Duodenal mucosa (tissue), 2 donors: ENCODE measurements at regions not wholly inside any gene's neighbourhood (a gene's known extent, or its start where the extent isn't known, plus 50 kb on each side); places are given as distances from the start of the nearest gene placed in this dataset.
"Not testable (repeated sequence)": the region's sequence is repeated elsewhere in the genome, so short reads cannot be mapped to it uniquely, and the experiment has no call there.

Experiments used
- H3K27ac ChIP-seq: one replicate; pipeline ENCODE4 v1.7.0; 2013; ENCODE audit warnings: low read depth, low read length
- H3K27me3 ChIP-seq, 2 donors: one replicate each; pipeline ENCODE4 v1.7.0; 2013; ENCODE audit warnings: low read length in 2 of 2, control low read depth in 1 of 2; ENCODE audit not compliant: insufficient read depth in 2 of 2, control insufficient read depth in 1 of 2
- H3K36me3 ChIP-seq, 2 donors: one replicate each; pipeline ENCODE4 v1.7.0; 2013; ENCODE audit warnings: low read length in 2 of 2, control low read depth in 1 of 2; ENCODE audit not compliant: insufficient read depth in 2 of 2, control insufficient read depth in 1 of 2
- H3K4me1 ChIP-seq, 2 donors: one replicate each; pipeline ENCODE4 v1.7.0; 2013; ENCODE audit warnings: low read length in 2 of 2, control low read depth in 1 of 2; ENCODE audit not compliant: insufficient read depth in 2 of 2, control insufficient read depth in 1 of 2
- H3K4me3 ChIP-seq, 2 donors: one replicate each; pipeline ENCODE4 v1.7.0; 2013; ENCODE audit warnings: low read length in 2 of 2, low read depth in 1 of 2
- H3K9ac ChIP-seq, 2 donors: one replicate each; pipeline ENCODE4 v1.7.0; 2013; ENCODE audit warnings: low read length in 2 of 2, low read depth in 1 of 2
- H3K9me3 ChIP-seq, 2 donors: one replicate each; pipeline ENCODE4 v1.7.0; 2013; ENCODE audit warnings: low read length in 2 of 2, control low read depth in 1 of 2; ENCODE audit not compliant: control insufficient read depth in 1 of 2

DNA sequence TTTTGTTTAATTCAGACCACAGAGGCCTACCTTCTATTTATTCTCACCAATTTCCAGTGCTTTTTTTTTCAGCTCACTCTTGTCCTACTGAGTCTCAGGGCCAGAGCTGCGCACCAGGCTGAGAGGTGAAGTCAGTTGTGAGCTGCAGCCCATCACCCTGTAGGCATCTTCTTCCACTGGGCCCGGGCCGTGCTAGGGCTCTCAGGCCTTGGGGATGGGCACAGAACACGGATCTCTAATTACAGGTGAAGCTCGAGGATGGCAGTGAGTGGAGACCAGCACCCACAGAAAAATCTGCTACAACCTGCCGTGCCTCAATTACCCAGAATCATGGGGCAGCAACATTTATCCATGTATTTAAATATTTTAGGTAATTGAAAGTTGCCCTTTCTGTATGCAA, 82.1 kb downstream of the IRX5 start:
- no peak overlapping the region for H3K9ac ChIP-seq
- no peaks in the 10 kb centered on the region for H3K4me1 ChIP-seq
- no peak overlapping the region for H3K27ac ChIP-seq
- no peak overlapping the region for H3K4me3 ChIP-seq
- H3K9me3 ChIP-seq = no peaks in the 10 kb centered on the region
- no peaks in the 10 kb centered on the region for H3K36me3 ChIP-seq
- no peaks in the 10 kb centered on the region for H3K27me3 ChIP-seq

DNA sequence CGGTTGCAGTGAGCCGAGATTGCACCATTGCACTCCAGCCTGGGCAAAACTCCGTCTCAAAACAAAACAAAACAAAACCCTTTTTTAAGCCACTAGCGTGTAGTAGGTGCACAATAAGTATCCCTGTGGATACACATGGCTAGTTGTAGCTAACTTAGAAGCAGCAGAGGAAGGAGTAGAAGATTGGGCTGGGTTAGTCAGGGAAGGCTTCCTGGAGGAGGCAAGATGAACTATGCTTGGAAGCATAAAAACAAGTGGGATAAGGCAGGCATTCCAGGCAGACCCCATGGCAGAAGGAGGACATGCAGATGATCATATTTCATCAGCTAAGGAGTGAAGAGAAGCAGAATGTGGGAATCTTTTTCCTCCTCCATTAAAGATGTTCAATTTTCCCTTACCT, 83.4 kb downstream of the IRX5 start:
- Histone ChIP-seq H3K27me3 (no peaks in the 10 kb centered on the region), H3K4me1 (no peaks in the 10 kb centered on the region), H3K27ac (no peak overlapping the region), H3K9me3 (no peaks in the 10 kb centered on the region), H3K36me3 (no peaks in the 10 kb centered on the region), H3K4me3 (no peak overlapping the region), H3K9ac (no peak overlapping the region)

DNA sequence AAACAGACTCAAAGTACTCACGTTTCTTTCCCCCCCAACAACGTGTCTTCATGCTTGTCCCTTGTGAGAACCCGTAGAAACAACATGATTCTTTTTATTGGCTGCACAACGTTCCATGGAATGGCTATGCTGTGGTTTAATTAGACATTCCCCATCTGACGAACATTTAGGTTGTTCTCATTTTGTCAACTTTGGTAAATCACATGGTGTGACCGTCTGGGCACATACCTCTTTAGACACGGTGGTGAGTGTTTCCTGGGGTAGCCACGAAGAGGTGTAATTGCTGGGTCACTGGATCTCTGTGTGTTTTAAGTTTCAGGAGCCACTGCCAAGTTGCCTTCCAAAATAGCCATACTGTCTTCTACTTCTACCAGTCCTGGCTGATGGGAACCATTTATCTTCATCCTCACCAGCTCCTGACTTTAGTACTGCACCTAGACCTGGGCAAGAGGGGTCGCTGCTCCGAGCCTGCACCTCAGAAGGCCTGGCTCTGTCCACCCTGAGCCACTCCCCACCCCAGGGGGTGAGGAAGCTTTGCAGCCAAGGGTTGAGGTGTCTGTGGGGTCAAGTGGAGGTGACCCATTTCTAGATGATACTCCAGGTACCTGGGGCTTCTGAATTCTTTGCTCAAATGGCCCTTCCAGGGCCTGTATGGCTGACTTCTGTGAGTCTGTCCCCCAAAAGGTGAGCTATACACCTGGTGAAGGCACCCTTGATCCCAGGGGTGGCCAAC, 84.7 kb downstream of the IRX5 start:
- Histone ChIP-seq H3K27ac (no peak overlapping the region), H3K4me1 (no peaks in the 10 kb centered on the region), H3K4me3 (no peak overlapping the region), H3K36me3 (no peaks in the 10 kb centered on the region), H3K9ac (no peak overlapping the region), H3K9me3 (no peaks in the 10 kb centered on the region), H3K27me3 (no peaks in the 10 kb centered on the region)

DNA sequence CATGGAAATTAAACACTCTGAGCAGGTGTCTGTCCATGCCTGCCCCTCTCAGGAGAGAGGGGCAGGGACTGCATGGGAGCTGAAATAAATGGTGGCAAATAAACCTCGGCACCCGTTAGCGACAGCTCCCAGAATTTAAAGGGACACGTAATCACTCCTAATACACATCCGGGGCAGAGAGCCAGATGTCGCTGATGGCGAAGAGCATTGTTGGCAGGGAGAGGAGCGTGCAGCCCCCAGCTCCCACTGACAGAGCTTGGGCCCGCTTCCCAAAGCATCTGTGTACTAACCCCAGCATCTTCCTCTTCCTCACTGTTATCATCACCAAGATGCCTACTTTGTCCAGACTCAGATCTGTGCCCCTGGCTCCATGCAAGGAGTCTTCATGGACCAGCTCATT, 85.8 kb downstream of the IRX5 start:
- Histone ChIP-seq H3K27me3 (no peaks in the 10 kb centered on the region), H3K36me3 (no peaks in the 10 kb centered on the region), H3K27ac (no peak overlapping the region), H3K9ac (no peak overlapping the region), H3K9me3 (no peaks in the 10 kb centered on the region), H3K4me3 (no peak overlapping the region), H3K4me1 (no peaks in the 10 kb centered on the region)

DNA sequence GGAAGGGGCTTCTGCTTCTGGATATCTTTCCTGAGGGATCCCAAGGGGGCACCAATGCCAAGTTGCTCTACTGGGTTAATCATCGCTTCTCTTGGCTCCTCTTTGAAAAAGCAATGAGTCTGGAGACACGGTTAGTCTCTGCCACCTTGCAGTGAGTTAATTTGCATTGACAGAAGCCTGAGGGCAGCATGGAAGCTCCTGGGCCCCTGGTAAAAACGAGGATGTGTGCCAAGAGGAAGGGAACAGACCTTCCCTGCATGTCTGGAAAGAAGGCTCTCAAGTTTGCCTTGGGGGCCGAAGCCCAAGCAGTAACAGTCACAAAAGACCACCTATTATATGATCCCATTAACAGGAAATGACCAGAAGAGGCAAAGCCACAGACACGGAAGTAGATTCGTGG, 86.7 kb downstream of the IRX5 start:
- Histone ChIP-seq H3K4me3 (no peak overlapping the region), H3K9me3 (no peaks in the 10 kb centered on the region), H3K4me1 (no peaks in the 10 kb centered on the region), H3K9ac (no peak overlapping the region), H3K27ac (no peak overlapping the region), H3K36me3 (no peaks in the 10 kb centered on the region), H3K27me3 (no peaks in the 10 kb centered on the region)

GRCh38 chr16:55018881-55019280, 88.2 kb downstream of the IRX5 start:
- H3K9me3 ChIP-seq = no peaks in the 10 kb centered on the region
- no peaks in the 10 kb centered on the region for H3K36me3 ChIP-seq
- H3K27me3 ChIP-seq = no peaks in the 10 kb centered on the region
- no peak overlapping the region for H3K4me3 ChIP-seq
- no peak overlapping the region for H3K9ac ChIP-seq
- no peaks in the 10 kb centered on the region for H3K4me1 ChIP-seq
- no peak overlapping the region for H3K27ac ChIP-seq

DNA sequence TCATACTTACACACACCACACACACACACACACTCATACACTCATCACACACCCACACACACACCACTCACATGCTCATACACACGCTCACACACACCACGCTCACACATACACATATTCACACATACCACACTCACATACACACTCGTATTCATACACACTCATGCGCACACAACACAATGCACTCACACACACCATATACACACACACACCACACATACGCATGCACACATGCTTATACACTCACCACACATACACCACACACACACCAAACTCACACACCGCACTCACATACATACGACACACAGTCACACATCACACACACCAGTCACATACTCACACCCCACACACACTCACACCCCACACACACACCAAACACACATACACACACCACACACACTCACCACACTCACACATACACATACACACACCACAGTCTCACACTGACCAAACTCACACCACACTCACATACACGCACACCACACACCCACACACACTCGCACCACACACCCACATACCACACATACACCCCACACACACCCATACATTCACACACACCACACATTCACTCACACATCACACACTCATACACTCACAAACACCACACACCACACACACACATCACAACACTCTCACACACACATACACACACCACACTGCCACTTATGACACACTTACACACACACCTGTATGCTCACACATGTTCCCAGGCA, 88.9 kb downstream of the IRX5 start:
- H3K4me1 ChIP-seq = no peaks in the 10 kb centered on the region
- H3K36me3 ChIP-seq = no peaks in the 10 kb centered on the region
- no peak overlapping the region for H3K27ac ChIP-seq
- H3K9ac ChIP-seq = no peak overlapping the region
- no peak overlapping the region for H3K4me3 ChIP-seq
- H3K9me3 ChIP-seq = no peaks in the 10 kb centered on the region
- H3K27me3 ChIP-seq = no peaks in the 10 kb centered on the region

DNA sequence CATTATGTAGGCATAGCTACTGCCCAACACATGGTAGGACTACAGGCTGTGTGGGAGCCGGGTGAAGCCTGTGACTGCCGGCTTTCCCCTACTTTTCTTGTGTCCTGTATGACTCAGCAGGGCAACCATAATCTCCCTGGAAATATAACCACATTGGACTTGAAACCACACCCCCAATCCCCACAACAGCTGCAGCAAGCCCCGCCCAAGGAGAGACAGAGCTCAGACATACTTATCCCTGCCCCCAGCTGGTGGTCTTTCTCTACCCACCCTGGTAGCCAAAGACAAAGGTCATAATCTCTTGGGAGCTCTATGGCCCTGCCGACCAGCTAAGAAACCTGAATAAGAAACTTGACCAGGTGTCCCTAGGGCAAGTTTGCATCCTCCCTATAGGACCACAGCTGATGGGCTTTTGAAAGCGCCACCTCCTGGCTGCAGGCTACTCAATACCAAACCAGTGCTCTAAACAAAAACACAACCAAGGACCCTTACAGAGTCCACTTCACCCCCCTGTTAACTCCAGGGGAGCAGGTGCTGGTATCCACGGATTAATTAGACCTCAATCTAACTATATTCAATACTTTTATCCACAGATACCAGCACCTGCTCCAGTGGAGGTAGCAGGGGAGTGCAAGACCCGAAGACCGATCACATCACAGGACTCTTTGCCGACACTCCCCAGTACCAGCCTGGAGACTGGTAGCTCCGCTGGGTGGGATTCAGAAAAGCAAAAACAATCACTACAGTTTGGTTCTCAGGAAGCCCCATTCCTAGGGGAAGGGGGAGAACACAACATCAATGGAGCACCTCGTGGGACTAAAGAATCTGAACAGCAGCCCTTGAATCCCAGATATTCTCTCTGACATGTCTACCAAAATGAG, 91.2 kb downstream of the IRX5 start:
- Histone ChIP-seq H3K4me1 (no peaks in the 10 kb centered on the region), H3K27ac (no peak overlapping the region), H3K36me3 (no peaks in the 10 kb centered on the region), H3K4me3 (no peak overlapping the region), H3K27me3 (no peaks in the 10 kb centered on the region), H3K9me3 (no peaks in the 10 kb centered on the region), H3K9ac (no peak overlapping the region)

DNA sequence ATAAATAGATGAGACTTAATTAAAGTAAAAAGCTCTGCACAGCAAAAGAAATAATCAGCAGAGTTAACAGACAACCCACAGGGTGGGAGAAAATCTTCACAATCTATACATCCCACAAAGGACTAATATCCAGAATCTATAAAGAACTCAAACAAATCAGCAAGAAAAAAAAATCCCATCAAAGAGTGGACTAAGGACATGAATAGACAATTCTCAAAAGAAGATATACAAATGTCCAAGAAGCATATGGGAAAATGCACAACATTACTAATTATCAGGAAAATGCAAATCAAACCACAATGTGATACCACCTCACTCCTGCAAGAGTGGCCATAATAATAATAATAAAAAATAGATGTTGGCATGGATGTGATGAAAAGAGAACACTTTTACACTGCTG, 96.6 kb downstream of the IRX5 start:
- not testable (repeated sequence) for H3K36me3 ChIP-seq, H3K27me3 ChIP-seq, H3K27ac ChIP-seq, H3K9me3 ChIP-seq, H3K9ac ChIP-seq, H3K4me1 ChIP-seq, H3K4me3 ChIP-seq

DNA sequence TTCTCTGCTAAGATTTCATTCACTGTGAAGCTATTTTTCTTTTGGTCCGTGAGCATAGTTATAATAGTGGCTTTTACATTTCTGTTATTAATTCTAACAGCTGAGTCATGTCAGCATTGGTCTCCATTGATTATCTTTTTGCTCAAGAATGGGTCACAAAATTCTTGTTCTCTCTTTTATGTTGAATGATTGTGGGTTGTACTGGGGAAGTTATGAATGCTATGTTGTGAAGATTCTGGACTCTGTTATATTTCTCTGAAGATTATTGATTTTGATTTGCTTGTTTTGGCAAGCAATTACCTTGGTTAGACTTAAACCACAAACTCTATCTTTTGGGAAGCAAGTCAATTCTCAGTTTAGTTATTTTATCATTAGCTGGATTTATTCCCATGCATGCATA, 98.8 kb downstream of the IRX5 start:
- Histone ChIP-seq H3K4me1 (no peaks in the 10 kb centered on the region), H3K27ac (no peak overlapping the region), H3K9ac (no peak overlapping the region), H3K36me3 (no peaks in the 10 kb centered on the region), H3K9me3 (peaks cover 0 to 6% of the 10 kb centered on the region in 2 donors), H3K27me3 (no peaks in the 10 kb centered on the region), H3K4me3 (no peak overlapping the region)
